ENCODE measurements at regions not wholly inside any gene's neighbourhood (a gene's known extent, or its start where the extent isn't known, plus 50 kb on each side); places are given as distances from the start of the nearest gene placed in this dataset.

- Histone ChIP-seq H3K27ac (ENCODE audit: insufficient read length, low read depth, low read length) (no peak overlapping the region), H3K79me2 (ENCODE audit: insufficient read depth, low read length) (no peaks in the 10 kb centered on the region), H3K18ac (ENCODE audit: insufficient read length, low read depth, low read length) (no peak overlapping the region), H4K8ac (replicated peaks; ENCODE audit: insufficient read length, low read depth, low read length) (no peak overlapping the region), H3K23me2 (ENCODE audit: insufficient read length, low read depth, low read length, poor library complexity, severe bottlenecking) (no peaks in the 10 kb centered on the region), H3K4me1 (ENCODE audit: insufficient read depth, low read length) (no peaks in the 10 kb centered on the region), H3K27me3 (ENCODE audit: insufficient read depth, low read length) (no peaks in the 10 kb centered on the region), H3K4me2 (ENCODE audit: insufficient read depth, insufficient read length, low read length) (no peak overlapping the region), H2BK120ac (ENCODE audit: low read depth, low read length, poor library complexity, severe bottlenecking) (no peak overlapping the region), H3T11ph (ENCODE audit: low read length) (no peak overlapping the region), H3K23ac (ENCODE audit: insufficient read length, low read depth, low read length) (no peak overlapping the region), H4K20me1 (ENCODE audit: control insufficient read depth, insufficient read depth, insufficient read length) (no peaks in the 10 kb centered on the region), H4K91ac (ENCODE audit: insufficient read length, low read depth, low read length) (no peak overlapping the region), H3K14ac (ENCODE audit: insufficient read depth, low read length) (no peak overlapping the region), H3K79me1 (ENCODE audit: insufficient read depth, low read depth, low read length, poor library complexity, severe bottlenecking) (no peaks in the 10 kb centered on the region), H2BK20ac (ENCODE audit: low read depth, low read length, poor library complexity, severe bottlenecking) (no peak overlapping the region), H4K5ac (ENCODE audit: insufficient read length, low read depth, low read length) (no peak overlapping the region), H3K9me3 (ENCODE audit: control insufficient read depth, low read depth, low read length) (no peaks in the 10 kb centered on the region), H3K56ac (ENCODE audit: insufficient read length, low read depth, low read length) (no peak overlapping the region), H2BK12ac (ENCODE audit: insufficient read length, low read depth, low read length) (no peak overlapping the region), H3K9ac (ENCODE audit: extremely low read depth, insufficient read length, low read length) (no peak overlapping the region), H2BK5ac (ENCODE audit: insufficient read length, low read length) (no peak overlapping the region), H2AK5ac (ENCODE audit: insufficient read length, low read length) (no peak overlapping the region), H2BK15ac (ENCODE audit: low read depth, low read length) (no peak overlapping the region), H2AFZ (ENCODE audit: low read length) (no peak overlapping the region), H3K4ac (ENCODE audit: low read depth, low read length) (no peak overlapping the region)
- H3K4me3 Mint-ChIP-seq = no peak overlapping the region
- H3K27ac Mint-ChIP-seq = no peak overlapping the region
- no peaks in the 10 kb centered on the region for H3K9me3 Mint-ChIP-seq
- no peaks in the 10 kb centered on the region for H3K36me3 Mint-ChIP-seq (ENCODE audit: insufficient read depth in 1 of 3, low read depth in 3 of 3)
- no peak for DNase-seq
- peaks cover 0 to 6% of the 10 kb centered on the region in 2 experiments; a peak in 3 of 4 replicates for H3K4me1 Mint-ChIP-seq
- no CpG with 5 or more reads among the region's 3 CpGs for WGBS (ENCODE audit: extremely low coverage, insufficient read length, low lambda C conversion rate)
- TF ChIP-seq CTCF (conservative IDR thresholded peaks at IDR 0.05) = no peak
- H3K27me3 Mint-ChIP-seq (ENCODE audit: low read depth) = no peaks in the 10 kb centered on the region
Measured at GRCh38 chr4:57488366-57489162, 378.4 kb upstream of the IGFBP7 start.
